ENCODE measurements at regions not wholly inside any gene's neighbourhood (a gene's known extent, or its start where the extent isn't known, plus 50 kb on each side); places are given as distances from the start of the nearest gene placed in this dataset.
"Not testable (repeated sequence)": the region's sequence is repeated elsewhere in the genome, so short reads cannot be mapped to it uniquely, and the experiment has no call there.

GRCh38 chr1:163472651-163473248, 151.0 kb downstream of the NUF2 start:
- no peaks in the 10 kb centered on the region for H3K4me1 ChIP-seq
- no peaks in the 10 kb centered on the region for H3K36me3 ChIP-seq
- H3K27ac ChIP-seq = no peak overlapping the region
- ATAC-seq (no peak), DNase-seq (peak in 1 of 4 donors; percentile 13)
- H3K9me3 ChIP-seq = no peaks in the 10 kb centered on the region
- H3K4me3 ChIP-seq = no peak overlapping the region
- no peak for TF ChIP-seq CTCF (IDR thresholded peaks at IDR 0.05)
- no peaks in the 10 kb centered on the region for H3K27me3 ChIP-seq
- intact Hi-C loops (cut with DNase I) = no loop called here

GRCh38 chr1:163477276-163477830, 155.6 kb downstream of the NUF2 start:
- Histone ChIP-seq H3K9me3 (peaks cover 0 to 22% of the 10 kb centered on the region in 2 donors), H3K36me3 (no peaks in the 10 kb centered on the region)

GRCh38 chr1:163498391-163499330, 176.9 kb downstream of the NUF2 start:
- H3K27ac ChIP-seq; H3K27me3 ChIP-seq; ATAC-seq; H3K36me3 ChIP-seq; H3K4me1 ChIP-seq; H3K4me3 ChIP-seq; intact Hi-C loops (cut with DNase I): not testable (repeated sequence)
- peak in 1 of 4 donors; percentile 74 for DNase-seq
- H3K9me3 ChIP-seq = peaks cover 0 to 19% of the 10 kb centered on the region in 2 donors

More at GRCh38 chr1:163477276-163477830, 155.6 kb downstream of the NUF2 start:
- intact Hi-C loops (cut with DNase I) = no loop called here
- H3K27me3 ChIP-seq = no peaks in the 10 kb centered on the region
- no peak overlapping the region for H3K4me3 ChIP-seq
- no peak for TF ChIP-seq CTCF (IDR thresholded peaks at IDR 0.05)
- no peaks in the 10 kb centered on the region for H3K4me1 ChIP-seq
- DNase-seq (no peak), ATAC-seq (no peak)
- H3K27ac ChIP-seq = no peak overlapping the region

GRCh38 chr1:163504331-163504978, 182.7 kb downstream of the NUF2 start:
- Histone ChIP-seq H3K4me3 (no peak overlapping the region), H3K27me3 (no peaks in the 10 kb centered on the region), H3K27ac (no peak overlapping the region), H3K36me3 (no peaks in the 10 kb centered on the region), H3K9me3 (peaks cover 0 to under 1% of the 10 kb centered on the region in 2 donors), H3K4me1 (no peaks in the 10 kb centered on the region)
- TF ChIP-seq CTCF (IDR thresholded peaks at IDR 0.05) = no peak
- ATAC-seq (no peak), DNase-seq (no peak)
- intact Hi-C loops (cut with DNase I) = no loop called here

- H3K4me3 ChIP-seq = no peak overlapping the region
- no peaks in the 10 kb centered on the region for H3K9me3 ChIP-seq
- no peaks in the 10 kb centered on the region for H3K4me1 ChIP-seq
- no peak overlapping the region for H3K27ac ChIP-seq
- DNase-seq (no peak), ATAC-seq (no peak)
- H3K36me3 ChIP-seq = no peaks in the 10 kb centered on the region
- no peak for TF ChIP-seq CTCF (IDR thresholded peaks at IDR 0.05)
- intact Hi-C loops (cut with DNase I) = no loop called here
- H3K27me3 ChIP-seq = no peaks in the 10 kb centered on the region
Measured at GRCh38 chr1:163509114-163509513, 187.4 kb downstream of the NUF2 start.

Measured in left lung (tissue), 4 donors.